Endothelial cell of umbilical vein (primary cell): ENCODE measurements at regions not wholly inside any gene's neighbourhood (a gene's known extent, or its start where the extent isn't known, plus 50 kb on each side); places are given as distances from the start of the nearest gene placed in this dataset.

Source experiments
- BruUV-seq: library from RNA; stranded (reverse); fragments of 400-500 nt; replicated peaks from 2 replicates; lab custom pipeline; 2021; lab: Mats Ljungman, UMichigan
- CTCF ChIA-PET: fragments of 300-600, 350-600 bp; sonication (Branson Sonifier 250); formaldehyde crosslinking; loops from one replicate; lab custom pipeline; 2021; ENCODE audit warnings: antibody characterized with exemption, inconsistent platforms; lab: Charles Lee
- POLR2A ChIA-PET: fragments of 300-600, 350-600 bp; sonication (Branson Sonifier 250); formaldehyde crosslinking; loops from one replicate; lab custom pipeline; 2021; ENCODE audit warnings: antibody characterized with exemption, inconsistent platforms; lab: Charles Lee
- DNase-seq: peaks from one replicate; pipeline ENCODE4 v3.0.0-alpha.2; 2011; ENCODE audit warnings: low read depth, low spot score
- FAIRE-seq: peaks from 2 replicates; lab custom pipeline; 2011; peaks lifted over from hg19 to GRCh38; lab: Jason Lieb, UNC
- H2AFZ ChIP-seq: 2 replicates; pipeline ENCODE4 v1.6.0; 2012; ENCODE audit warnings: low read depth, low read length, control low read depth, inconsistent platforms
- H3K27ac ChIP-seq: 2 replicates; pipeline ENCODE4 v1.5.1; 2011; ENCODE audit warnings: low read depth, mild to moderate bottlenecking, control low read depth, low read length, moderate library complexity; ENCODE audit not compliant: insufficient read depth
- H3K27me3 ChIP-seq, 2 experiments: 2 replicates each; pipeline versions ENCODE4 v1.6.0 to v1.6.1; 2011; ENCODE audit warnings: low read length in 2 of 2, mixed read lengths in 1 of 2; ENCODE audit not compliant: control insufficient read depth in 2 of 2, insufficient read depth in 2 of 2
- H3K36me3 ChIP-seq, 2 experiments: 2 replicates in 1 of 2; 3 replicates in 1 of 2; pipeline ENCODE4 v1.5.1; 2011; ENCODE audit warnings: low read length in 2 of 2, mild to moderate bottlenecking in 1 of 2, moderate library complexity in 1 of 2; ENCODE audit not compliant: control insufficient read depth in 2 of 2, insufficient read depth in 2 of 2; ENCODE audit errors: extremely low read depth in 1 of 2
- H3K4me1 ChIP-seq: 3 replicates; pipeline ENCODE4 v1.5.1; 2011; ENCODE audit warnings: mild to moderate bottlenecking, low read length; ENCODE audit not compliant: control insufficient read depth, insufficient read depth; ENCODE audit errors: extremely low read depth
- H3K4me2 ChIP-seq: 2 replicates; pipeline ENCODE4 v1.6.1; 2011; ENCODE audit warnings: low read length, control low read depth, mixed read lengths; ENCODE audit not compliant: insufficient read depth
- H3K4me3 ChIP-seq, 3 experiments: fragments of 200-600 bp in 1 of 3; sonication (generic), shearing (Covaris generic) in 1 of 3; replicated peaks in 1 of 3; 2 replicates each; pipeline ENCODE4 v1.5.1; 2011 to 2016; ENCODE audit warnings: control low read depth in 3 of 3, low read length in 3 of 3, mild to moderate bottlenecking in 2 of 3, inconsistent platforms in 1 of 3, low read depth in 1 of 3, moderate library complexity in 1 of 3; ENCODE audit not compliant: insufficient read depth in 1 of 3
- H3K79me2 ChIP-seq: 2 replicates; pipeline ENCODE4 v1.6.0; 2012; ENCODE audit warnings: low read length, inconsistent platforms; ENCODE audit not compliant: control insufficient read depth, insufficient read depth
- H3K9ac ChIP-seq: replicated peaks from 2 replicates; pipeline ENCODE3; 2011; ENCODE audit warnings: low read length, control low read depth; ENCODE audit not compliant: insufficient read depth; ENCODE audit errors: extremely low read depth
- H3K9me1 ChIP-seq: replicated peaks from 3 replicates; pipeline ENCODE4 v1.6.0; 2011; ENCODE audit warnings: mild to moderate bottlenecking, low read length; ENCODE audit not compliant: control insufficient read depth, insufficient read depth; ENCODE audit errors: extremely low read depth
- H3K9me3 ChIP-seq: replicated peaks from 2 replicates; pipeline ENCODE4 v1.5.1; 2012; ENCODE audit warnings: low read length, inconsistent platforms; ENCODE audit not compliant: control insufficient read depth, insufficient read depth
- H4K20me1 ChIP-seq: replicated peaks from 2 replicates; pipeline ENCODE3; 2011; ENCODE audit warnings: mild to moderate bottlenecking, low read length; ENCODE audit not compliant: control insufficient read depth, insufficient read depth; ENCODE audit errors: extremely low read depth
- CTCF ChIP-seq, 2 donors: IDR thresholded peaks; 1 replicate in 1 of 2; 2 replicates in 1 of 2; pipeline ENCODE4 v1.5.1; 2011; ENCODE audit warnings: low read length in 2 of 2, mild to moderate bottlenecking in 2 of 2, moderate library complexity in 2 of 2, control low read depth in 1 of 2, inconsistent platforms in 1 of 2, low read depth in 1 of 2; ENCODE audit not compliant: insufficient read depth in 1 of 2; ENCODE audit errors: extremely low read depth in 1 of 2
- EZH2 ChIP-seq: IDR thresholded peaks from 2 replicates; pipeline ENCODE4 v1.6.1; 2012; ENCODE audit warnings: borderline replicate concordance, low read depth, mild to moderate bottlenecking, moderate library complexity, low read length, inconsistent platforms; ENCODE audit not compliant: severe bottlenecking
- FOS ChIP-seq: IDR thresholded peaks from 2 replicates; pipeline ENCODE4 v1.6.1; 2011; ENCODE audit warnings: mild to moderate bottlenecking, low read length, moderate library complexity, borderline replicate concordance; ENCODE audit not compliant: insufficient read depth
- GATA2 ChIP-seq: IDR thresholded peaks from 2 replicates; pipeline ENCODE4 v1.7.0; 2011; ENCODE audit warnings: low read depth, mild to moderate bottlenecking, moderate library complexity, mixed read lengths, low read length; ENCODE audit not compliant: insufficient read length, insufficient read depth
- JUN ChIP-seq: IDR thresholded peaks from 2 replicates; pipeline ENCODE4 v1.6.1; 2011; ENCODE audit warnings: borderline replicate concordance, low read depth; ENCODE audit not compliant: insufficient read length, insufficient read depth
- MAX ChIP-seq: IDR thresholded peaks from 2 replicates; pipeline ENCODE4 v1.6.1; 2011; ENCODE audit not compliant: insufficient read depth, insufficient read length
- MYC ChIP-seq: IDR thresholded peaks from one replicate; pipeline ENCODE4 v1.6.1; 2011; ENCODE audit warnings: mild to moderate bottlenecking, low read depth, low read length
- POLR2A ChIP-seq: IDR thresholded peaks from 2 replicates; pipeline ENCODE4 v1.6.1; 2012; ENCODE audit warnings: low read depth, mild to moderate bottlenecking, control low read depth, low read length
- POLR2AphosphoS5 ChIP-seq: IDR thresholded peaks from 2 replicates; pipeline ENCODE4 v1.6.1; 2012; ENCODE audit warnings: low read depth, mild to moderate bottlenecking, control low read depth, low read length, moderate library complexity; ENCODE audit not compliant: insufficient read depth
- dilution Hi-C: fragments of 300-500 bp; cut with MboI; formaldehyde crosslinking; loops from one replicate; pipeline ENCODE4 v1.15.0; 2019; ENCODE audit warnings: low sequenced_read_pairs; ENCODE audit not compliant: extremely low pct_ligation_motif_present
- intact Hi-C: fragments of 100-400 bp; cut with micrococcal nuclease; formaldehyde crosslinking; loops from one replicate; pipeline ENCODE4 v1.10.0; 2022

- POLR2A ChIA-PET, result no interaction called here
- CTCF ChIA-PET, result no interaction called here
Measured at GRCh38 chr9:135215571-135216161, 128.2 kb downstream of the OLFM1 start.

GRCh38 chr9:135216236-135216635 is 128.8 kb downstream of the OLFM1 start:
- no peak for FAIRE-seq
- BruUV-seq, result no TSS peak

More at GRCh38 chr9:135215571-135216161, 128.2 kb downstream of the OLFM1 start:
- Histone ChIP-seq H3K79me2 (no peaks in the 10 kb centered on the region), H3K4me3 (no peak overlapping the region), H3K4me2 (no peak overlapping the region), H3K9me1 (no peaks in the 10 kb centered on the region), H4K20me1 (no peaks in the 10 kb centered on the region), H3K9ac (no peak overlapping the region), H3K27me3 (no peaks in the 10 kb centered on the region), H3K9me3 (peaks cover 1% of the 10 kb centered on the region), H3K27ac (no peak overlapping the region), H3K36me3 (no peaks in the 10 kb centered on the region), H2AFZ (no peak overlapping the region), H3K4me1 (no peaks in the 10 kb centered on the region)
- TF ChIP-seq POLR2A, result no peak
- dilution Hi-C loops, result no loop called here
- intact Hi-C loops, result no loop called here
- no TSS peak for BruUV-seq
- DNase-seq, result no peak
- no peak for FAIRE-seq

More at GRCh38 chr9:135216236-135216635, 128.8 kb downstream of the OLFM1 start:
- Histone ChIP-seq H3K36me3 (no peaks in the 10 kb centered on the region), H3K9me1 (no peaks in the 10 kb centered on the region), H3K4me1 (no peaks in the 10 kb centered on the region), H3K27ac (no peak overlapping the region), H3K79me2 (no peaks in the 10 kb centered on the region), H2AFZ (no peak overlapping the region), H3K4me3 (no peak overlapping the region), H4K20me1 (no peaks in the 10 kb centered on the region), H3K9me3 (no peaks in the 10 kb centered on the region), H3K4me2 (no peak overlapping the region), H3K9ac (no peak overlapping the region), H3K27me3 (no peaks in the 10 kb centered on the region)
- no peak for DNase-seq
- intact Hi-C loops (no loop called here), dilution Hi-C loops (no loop called here)
- CTCF ChIA-PET, result no interaction called here
- no peak for TF ChIP-seq FOS
- TF ChIP-seq POLR2AphosphoS5, result no peak
- TF ChIP-seq MYC, result no peak
- no peak for TF ChIP-seq MAX
- no peak for TF ChIP-seq CTCF (IDR thresholded peaks at IDR 0.05; ENCODE audit: extremely low read depth in 1 of 2, insufficient read depth in 1 of 2, low read depth in 1 of 2, low read length in 2 of 2)
- no peak for TF ChIP-seq POLR2A
- no peak for TF ChIP-seq EZH2
- no peak for TF ChIP-seq GATA2
- TF ChIP-seq JUN, result no peak
- POLR2A ChIA-PET, result no interaction called here
